Keratinocyte (primary cell): ENCODE measurements at regions not wholly inside any gene's neighbourhood (a gene's known extent, or its start where the extent isn't known, plus 50 kb on each side); places are given as distances from the start of the nearest gene placed in this dataset.

Source experiments
- DNase-seq: peaks from one replicate; pipeline ENCODE4 v3.0.0-alpha.2; 2011; ENCODE audit warnings: low read depth, missing footprints, low spot score
- FAIRE-seq: peaks from 2 replicates; lab custom pipeline; 2011; peaks lifted over from hg19 to GRCh38; lab: Jason Lieb, UNC
- H2AFZ ChIP-seq: 2 replicates; pipeline ENCODE4 v1.6.0; 2012; ENCODE audit warnings: low read length, control low read depth, inconsistent platforms; ENCODE audit not compliant: control insufficient read depth
- H3K27ac ChIP-seq: 2 replicates; pipeline ENCODE4 v1.5.1; 2011; ENCODE audit warnings: low read length; ENCODE audit not compliant: control insufficient read depth, insufficient read depth
- H3K27me3 ChIP-seq: 3 replicates; pipeline ENCODE4 v1.6.0; 2011; ENCODE audit warnings: low read length; ENCODE audit not compliant: control insufficient read depth, insufficient read depth; ENCODE audit errors: extremely low read depth
- H3K36me3 ChIP-seq, 2 experiments: 2 replicates in 1 of 2; 3 replicates in 1 of 2; pipeline ENCODE4 v1.5.1; 2011; ENCODE audit warnings: low read length in 2 of 2, mild to moderate bottlenecking in 1 of 2; ENCODE audit not compliant: control insufficient read depth in 2 of 2, insufficient read depth in 2 of 2; ENCODE audit errors: extremely low read depth in 1 of 2
- H3K4me1 ChIP-seq: 3 replicates; pipeline ENCODE4 v1.5.1; 2011; ENCODE audit warnings: low read length; ENCODE audit not compliant: control insufficient read depth, insufficient read depth; ENCODE audit errors: extremely low read depth
- H3K4me2 ChIP-seq: 3 replicates; pipeline ENCODE4 v1.6.0; 2011; ENCODE audit warnings: low read depth, low read length; ENCODE audit not compliant: control insufficient read depth, insufficient read depth; ENCODE audit errors: extremely low read depth
- H3K4me3 ChIP-seq, 3 experiments: fragments of 200-600 bp in 1 of 3; sonication (generic) in 1 of 3; 2 replicates in 2 of 3; 3 replicates in 1 of 3; pipeline ENCODE4 v1.5.1; 2011 to 2016; ENCODE audit warnings: low read length in 3 of 3, mild to moderate bottlenecking in 3 of 3, control low read depth in 2 of 3, inconsistent platforms in 1 of 3, low read depth in 1 of 3, mixed read lengths in 1 of 3, mixed run types in 1 of 3, moderate library complexity in 1 of 3; ENCODE audit not compliant: control insufficient read depth in 2 of 3, insufficient read depth in 2 of 3; ENCODE audit errors: extremely low read depth in 1 of 3
- H3K79me2 ChIP-seq: 2 replicates; pipeline ENCODE4 v1.6.0; 2012; ENCODE audit warnings: low read length; ENCODE audit not compliant: control insufficient read depth, insufficient read depth
- H3K9ac ChIP-seq: 3 replicates; pipeline ENCODE4 v1.6.0; 2011; ENCODE audit warnings: low read length; ENCODE audit not compliant: control insufficient read depth, insufficient read depth; ENCODE audit errors: extremely low read depth
- H3K9me1 ChIP-seq: 3 replicates; pipeline ENCODE4 v1.6.0; 2011; ENCODE audit warnings: low read length; ENCODE audit not compliant: control insufficient read depth, insufficient read depth; ENCODE audit errors: extremely low read depth
- H3K9me3 ChIP-seq: 2 replicates; pipeline ENCODE4 v1.5.1; 2012; ENCODE audit warnings: low read depth, low read length; ENCODE audit not compliant: control insufficient read depth
- H4K20me1 ChIP-seq: 3 replicates; pipeline ENCODE4 v1.6.0; 2011; ENCODE audit warnings: low read length; ENCODE audit not compliant: control insufficient read depth, insufficient read depth; ENCODE audit errors: extremely low read depth
- CTCF ChIP-seq, 3 experiments: IDR thresholded peaks in 1 of 3; conservative IDR thresholded peaks in 1 of 3; optimal IDR thresholded peaks in 1 of 3; 2 replicates in 2 of 3; 3 replicates in 1 of 3; pipeline versions ENCODE3 to v1.5.1; 2011; ENCODE audit warnings: low read length in 3 of 3, mild to moderate bottlenecking in 3 of 3, moderate library complexity in 2 of 3, control low read depth in 1 of 3, inconsistent platforms in 1 of 3; ENCODE audit not compliant: insufficient read depth in 2 of 3; ENCODE audit errors: extremely low read depth in 1 of 3
- EZH2 ChIP-seq: IDR thresholded peaks from one replicate; pipeline ENCODE4 v1.6.1; 2012; ENCODE audit warnings: inconsistent platforms, mild to moderate bottlenecking, low read length, moderate library complexity
- dilution Hi-C: fragments of 300-500 bp; cut with MboI; formaldehyde crosslinking; loops from one replicate; pipeline ENCODE4 v1.7.0; 2020; ENCODE audit warnings: low sequenced_read_pairs; ENCODE audit not compliant: extremely low pct_ligation_motif_present

- H3K79me2 ChIP-seq, result no peaks in the 10 kb centered on the region
- no peak overlapping the region for H3K9ac ChIP-seq
- no peaks in the 10 kb centered on the region for H3K9me3 ChIP-seq
- no peaks in the 10 kb centered on the region for H3K9me1 ChIP-seq
- no peaks in the 10 kb centered on the region for H3K36me3 ChIP-seq
- no peaks in the 10 kb centered on the region for H3K4me1 ChIP-seq
- H4K20me1 ChIP-seq, result no peaks in the 10 kb centered on the region
- FAIRE-seq (no peak), DNase-seq (no peak)
- no peak overlapping the region for H3K27ac ChIP-seq
- H3K4me3 ChIP-seq, result no peak overlapping the region
- dilution Hi-C loops, result no loop called here
- H2AFZ ChIP-seq, result no peak overlapping the region
- no peaks in the 10 kb centered on the region for H3K27me3 ChIP-seq
- no peak for TF ChIP-seq CTCF (optimal IDR thresholded peaks at IDR 0.05 in 1 of 3, IDR thresholded peaks at IDR 0.05 in 1 of 3, conservative IDR thresholded peaks at IDR 0.05 in 1 of 3; ENCODE audit: extremely low read depth in 1 of 3, insufficient read depth in 2 of 3, low read length in 3 of 3)
- H3K4me2 ChIP-seq, result no peak overlapping the region
Observed at GRCh38 chr4:28386776-28387175, 1526.1 kb downstream of the STIM2 start.

GRCh38 chr4:28388471-28388870, 1527.8 kb downstream of the STIM2 start:
- no peak for TF ChIP-seq EZH2
- TF ChIP-seq CTCF (optimal IDR thresholded peaks at IDR 0.05 in 1 of 3, IDR thresholded peaks at IDR 0.05 in 1 of 3, conservative IDR thresholded peaks at IDR 0.05 in 1 of 3; ENCODE audit: extremely low read depth in 1 of 3, insufficient read depth in 2 of 3, low read length in 3 of 3), result no peak
- H3K27ac ChIP-seq, result no peak overlapping the region
- no peak for DNase-seq
- H3K9me1 ChIP-seq, result no peaks in the 10 kb centered on the region
- H3K79me2 ChIP-seq, result no peaks in the 10 kb centered on the region
- no peak overlapping the region for H3K9ac ChIP-seq
- H3K4me2 ChIP-seq, result no peak overlapping the region
- H2AFZ ChIP-seq, result no peak overlapping the region
- no peak for FAIRE-seq
- no peak overlapping the region for H3K4me3 ChIP-seq
- dilution Hi-C loops, result no loop called here
- no peaks in the 10 kb centered on the region for H3K27me3 ChIP-seq
- H4K20me1 ChIP-seq, result no peaks in the 10 kb centered on the region
- no peaks in the 10 kb centered on the region for H3K9me3 ChIP-seq
- no peaks in the 10 kb centered on the region for H3K4me1 ChIP-seq
- H3K36me3 ChIP-seq, result no peaks in the 10 kb centered on the region
